ENCODE measurements at regions not wholly inside any gene's neighbourhood (a gene's known extent, or its start where the extent isn't known, plus 50 kb on each side); places are given as distances from the start of the nearest gene placed in this dataset.
A peak's percentile ranks its signal among the peaks of the same experiment; 100 is the strongest.

DNA sequence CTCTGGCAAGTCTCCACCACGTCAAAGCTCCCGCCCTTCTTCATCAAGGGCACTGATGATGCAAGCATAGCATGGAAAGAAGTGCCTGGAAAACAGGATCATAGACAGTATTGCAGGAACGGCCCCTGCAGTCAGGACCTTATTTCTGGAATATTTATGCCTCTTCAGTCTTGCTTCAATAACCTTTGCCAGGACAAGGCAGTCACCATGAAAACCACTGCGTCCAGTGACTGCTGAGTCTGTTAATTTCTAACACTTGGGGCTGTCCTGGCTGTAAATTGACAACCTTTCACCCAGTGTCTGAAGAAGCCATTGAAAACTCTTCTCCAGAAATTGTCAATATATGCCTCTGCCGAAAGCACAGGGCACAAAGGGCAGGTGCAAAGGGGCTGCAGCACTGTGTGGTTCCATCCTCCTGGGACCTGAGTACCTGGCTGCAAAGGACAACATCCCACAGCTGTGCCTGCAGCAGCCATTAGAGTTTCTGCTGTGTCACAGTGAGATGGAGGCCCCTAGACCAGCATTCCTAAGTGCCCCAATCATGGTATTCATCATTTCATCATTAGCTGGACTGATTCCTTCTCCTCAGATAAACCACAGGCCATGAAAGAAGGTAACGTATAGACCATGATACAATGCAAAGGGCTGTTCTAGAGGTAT is 819.6 kb downstream of the RNF144A start:
- Mint-ChIP-seq H3K27me3 (ENCODE audit: insufficient read depth) (peaks cover 2% of the 10 kb centered on the region; the same call in 1 of the 2 replicates), H3K4me1 (ENCODE audit: low read depth) (peaks cover 29% of the 10 kb centered on the region), H3K36me3 (ENCODE audit: low read depth) (no peaks in the 10 kb centered on the region), H3K4me3 (no peak overlapping the region), H3K27ac (peak overlapping the region; percentile 78), H3K9me3 (no peaks in the 10 kb centered on the region)
- peak; percentile 47 for DNase-seq
- no peak for TF ChIP-seq CTCF (IDR thresholded peaks at IDR 0.05)

DNA sequence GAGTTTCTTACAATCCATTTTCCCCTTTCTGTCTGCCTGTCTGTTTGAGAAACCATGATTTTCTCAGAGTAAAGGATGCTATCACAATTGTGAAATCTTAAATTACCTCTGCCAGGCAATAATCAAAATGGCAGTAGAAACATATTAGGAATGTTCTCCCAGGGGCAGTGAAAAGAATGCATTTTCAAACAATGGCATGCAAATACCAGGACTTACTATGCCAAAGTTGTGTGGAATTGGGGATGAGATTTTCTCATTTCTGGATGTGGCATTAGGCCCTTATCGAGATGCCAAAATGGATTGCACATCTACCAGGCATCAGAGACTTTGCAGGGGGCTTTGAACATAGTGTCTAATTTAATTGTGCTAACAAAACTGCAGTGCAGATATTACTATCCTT is 821.4 kb downstream of the RNF144A start:
- H3K27me3 Mint-ChIP-seq (ENCODE audit: insufficient read depth) = peaks cover 2% of the 10 kb centered on the region; the same call in 1 of the 2 replicates
- no peak for TF ChIP-seq CTCF (IDR thresholded peaks at IDR 0.05)
- no peak overlapping the region for H3K4me3 Mint-ChIP-seq
- H3K4me1 Mint-ChIP-seq (ENCODE audit: low read depth) = peaks cover 29% of the 10 kb centered on the region
- H3K9me3 Mint-ChIP-seq = no peaks in the 10 kb centered on the region
- H3K36me3 Mint-ChIP-seq (ENCODE audit: low read depth) = no peaks in the 10 kb centered on the region; the same call in 1 of the 2 replicates
- no peak overlapping the region for H3K27ac Mint-ChIP-seq
- DNase-seq = no peak

- Mint-ChIP-seq H3K27ac (no peak overlapping the region), H3K9me3 (no peaks in the 10 kb centered on the region), H3K4me3 (no peak overlapping the region), H3K27me3 (ENCODE audit: insufficient read depth) (no peaks in the 10 kb centered on the region; the same call in 1 of the 2 replicates), H3K36me3 (ENCODE audit: low read depth) (no peaks in the 10 kb centered on the region; the same call in 1 of the 2 replicates), H3K4me1 (ENCODE audit: low read depth) (peaks cover 36% of the 10 kb centered on the region)
- no peak for DNase-seq
- TF ChIP-seq CTCF (IDR thresholded peaks at IDR 0.05) = no peak
These were observed 822.9 kb downstream of the RNF144A start for GRCh38 chr2:7740114-7740513.

- no peak overlapping the region for H3K27ac Mint-ChIP-seq
- no peak for TF ChIP-seq CTCF (IDR thresholded peaks at IDR 0.05)
- no peak for DNase-seq
- peaks cover 31% of the 10 kb centered on the region for H3K4me1 Mint-ChIP-seq (ENCODE audit: low read depth)
- H3K4me3 Mint-ChIP-seq = no peak overlapping the region
- H3K9me3 Mint-ChIP-seq = no peaks in the 10 kb centered on the region
- H3K36me3 Mint-ChIP-seq (ENCODE audit: low read depth) = no peaks in the 10 kb centered on the region; the same call in 1 of the 2 replicates
- no peaks in the 10 kb centered on the region; the same call in 1 of the 2 replicates for H3K27me3 Mint-ChIP-seq (ENCODE audit: insufficient read depth)
These were observed 825.1 kb downstream of the RNF144A start for GRCh38 chr2:7742301-7742700.

DNA sequence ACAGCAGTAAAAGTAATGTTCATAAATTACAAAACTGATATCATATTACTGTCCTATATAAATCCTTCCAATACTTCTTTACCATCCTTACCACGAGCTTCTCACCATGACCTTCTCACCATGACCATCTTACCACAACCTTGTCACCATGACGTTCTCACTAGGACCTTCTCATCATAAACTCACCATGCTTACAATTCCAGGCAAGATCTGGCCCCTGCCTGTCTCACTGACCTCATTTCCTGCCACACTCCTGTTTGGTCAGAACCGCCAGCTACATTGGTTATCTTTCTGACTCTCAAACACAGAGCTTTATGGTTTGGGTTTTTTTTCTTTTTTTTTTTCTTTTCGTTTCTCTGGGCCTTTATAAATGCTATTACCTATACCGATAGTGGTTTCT is 827.6 kb downstream of the RNF144A start:
- Mint-ChIP-seq H3K27me3 (ENCODE audit: insufficient read depth) (no peaks in the 10 kb centered on the region; the same call in 1 of the 2 replicates), H3K4me1 (ENCODE audit: low read depth) (peaks cover 21% of the 10 kb centered on the region), H3K9me3 (no peaks in the 10 kb centered on the region), H3K4me3 (no peak overlapping the region), H3K36me3 (ENCODE audit: low read depth) (no peaks in the 10 kb centered on the region; the same call in 1 of the 2 replicates), H3K27ac (no peak overlapping the region)
- DNase-seq = no peak
- no peak for TF ChIP-seq CTCF (IDR thresholded peaks at IDR 0.05)

Data from HFFc6 (cell line).